PC-3 (cell line): ENCODE measurements at regions not wholly inside any gene's neighbourhood (a gene's known extent, or its start where the extent isn't known, plus 50 kb on each side); places are given as distances from the start of the nearest gene placed in this dataset.

Experiments
- ATAC-seq: fragments of 200-7000 bp; cut with Tn5 transposase; 2 replicates; pipeline ENCODE4 v1.9.1; 2020; ENCODE audit warnings: mild to moderate bottlenecking, moderate library complexity
- BruUV-seq: library from RNA; stranded (reverse); fragments of 400-500 nt; replicated peaks from 2 replicates; lab custom pipeline; 2021; lab: Mats Ljungman, UMichigan
- CTCF ChIA-PET: fragments of 300-600 bp; sonication (Branson Sonifier 250); formaldehyde crosslinking; loops from one replicate; lab custom pipeline; 2022; ENCODE audit warnings: antibody characterized with exemption; lab: Charles Lee
- POLR2A ChIA-PET: fragments of 300-600 bp; sonication (Branson Sonifier 250); formaldehyde crosslinking; loops from one replicate; lab custom pipeline; 2022; ENCODE audit warnings: antibody characterized with exemption; ENCODE audit not compliant: unreplicated experiment; lab: Charles Lee
- DNase-seq: peaks from one replicate; pipeline ENCODE4 v3.0.0-alpha.2; 2015
- H2AFZ ChIP-seq: fragments of 300-600 bp; sonication (generic); 2 replicates; pipeline ENCODE4 v1.6.0; 2016; ENCODE audit warnings: antibody characterized with exemption, low read length
- H3F3A ChIP-seq: fragments of 300-600 bp; sonication (generic); one replicate; pipeline ENCODE4 v1.6.0; 2017; ENCODE audit warnings: antibody characterized with exemption, low read length, control low read depth, mild to moderate bottlenecking; ENCODE audit not compliant: unreplicated experiment
- H3K27ac ChIP-seq: fragments of 300-600 bp; sonication (generic); 2 replicates; pipeline ENCODE4 v1.5.1; 2016; ENCODE audit warnings: mild to moderate bottlenecking, low read length
- H3K27me3 ChIP-seq: fragments of 300-600 bp; sonication (generic); 2 replicates; pipeline ENCODE4 v1.6.1; 2016; ENCODE audit warnings: low read length, mixed read lengths
- H3K36me3 ChIP-seq: fragments of 300-600 bp; sonication (generic); 2 replicates; pipeline ENCODE4 v1.6.1; 2016; ENCODE audit warnings: low read depth, mixed run types, low read length, mixed read lengths
- H3K4me1 ChIP-seq: fragments of 300-600 bp; sonication (generic); 2 replicates; pipeline ENCODE4 v1.5.1; 2016; ENCODE audit warnings: low read length; ENCODE audit not compliant: insufficient read depth
- H3K4me2 ChIP-seq: fragments of 300-600 bp; sonication (generic); 2 replicates; pipeline ENCODE4 v1.6.0; 2016; ENCODE audit warnings: low read length
- H3K4me3 ChIP-seq: fragments of 300-600 bp; sonication (generic); 2 replicates; pipeline ENCODE4 v1.5.1; 2016; ENCODE audit warnings: mild to moderate bottlenecking, low read length, mixed read lengths
- H3K79me2 ChIP-seq: fragments of 300-600 bp; sonication (generic); 2 replicates; pipeline ENCODE4 v1.6.1; 2017; ENCODE audit warnings: low read length, mixed read lengths
- H3K9ac ChIP-seq: fragments of 300-600 bp; sonication (generic); 2 replicates; pipeline ENCODE4 v1.6.0; 2016; ENCODE audit warnings: mild to moderate bottlenecking, low read length
- H3K9me2 ChIP-seq: fragments of 300-600 bp; sonication (generic); replicated peaks from 2 replicates; pipeline ENCODE4 v1.6.1; 2016; ENCODE audit warnings: mixed run types, low read length, mixed read lengths
- H3K9me3 ChIP-seq: fragments of 300-600 bp; sonication (generic); 2 replicates; pipeline ENCODE4 v1.6.1; 2016; ENCODE audit warnings: low read length, mixed read lengths
- H4K20me1 ChIP-seq: fragments of 300-600 bp; sonication (generic); 2 replicates; pipeline ENCODE4 v1.6.1; 2016; ENCODE audit warnings: low read length, mixed read lengths
- EZH2 ChIP-seq: fragments of 300-600 bp; sonication (generic); IDR thresholded peaks from one replicate; pipeline ENCODE4 v1.6.1; 2017; ENCODE audit warnings: antibody characterized with exemption, mild to moderate bottlenecking, low read length; ENCODE audit not compliant: unreplicated experiment
- EZH2phosphoT487 ChIP-seq: fragments of 300-600 bp; sonication (generic); IDR thresholded peaks from 2 replicates; pipeline ENCODE4 v1.6.1; 2018; ENCODE audit warnings: mild to moderate bottlenecking, antibody characterized with exemption, low read length, borderline replicate concordance
- intact Hi-C: fragments of 100-400 bp; cut with micrococcal nuclease; formaldehyde crosslinking; loops from 2 replicates; pipeline ENCODE4 v1.9.0; 2023
- TF ChIP-seq, protein P1 (sequence below): fragments of 300-600 bp; sonication (generic); conservative IDR thresholded peaks from 2 replicates; pipeline ENCODE4 v1.5.1; 2017; ENCODE audit warnings: antibody characterized with exemption, low read depth, mild to moderate bottlenecking, low read length

DNA sequence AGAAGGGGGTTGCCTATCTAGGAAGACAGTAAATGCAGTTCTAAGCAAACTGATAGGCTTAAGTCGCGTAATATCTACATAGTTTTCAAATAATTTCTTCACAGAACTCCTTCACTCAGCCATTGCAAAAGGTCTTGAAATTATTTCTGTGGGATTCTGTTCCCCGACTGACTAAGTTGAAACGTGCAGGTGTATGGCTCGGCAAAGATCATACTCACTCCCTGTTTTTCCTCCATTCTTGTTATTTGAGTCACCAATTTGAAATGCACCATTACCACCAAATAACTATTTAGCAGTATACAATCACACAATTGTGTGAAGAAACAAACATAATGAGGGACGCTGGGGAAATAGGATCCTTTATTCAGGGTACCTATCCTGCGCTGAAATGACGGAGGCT, 771.1 kb downstream of the GATA3 start:
- no peaks in the 10 kb centered on the region for H3K9me3 ChIP-seq
- H3F3A ChIP-seq, result no peaks in the 10 kb centered on the region
- ATAC-seq (no peak), DNase-seq (peak; percentile 4)
- H3K9me2 ChIP-seq, result no peaks in the 10 kb centered on the region
- intact Hi-C loops, result no loop called here
- TF ChIP-seq, protein P1, sequence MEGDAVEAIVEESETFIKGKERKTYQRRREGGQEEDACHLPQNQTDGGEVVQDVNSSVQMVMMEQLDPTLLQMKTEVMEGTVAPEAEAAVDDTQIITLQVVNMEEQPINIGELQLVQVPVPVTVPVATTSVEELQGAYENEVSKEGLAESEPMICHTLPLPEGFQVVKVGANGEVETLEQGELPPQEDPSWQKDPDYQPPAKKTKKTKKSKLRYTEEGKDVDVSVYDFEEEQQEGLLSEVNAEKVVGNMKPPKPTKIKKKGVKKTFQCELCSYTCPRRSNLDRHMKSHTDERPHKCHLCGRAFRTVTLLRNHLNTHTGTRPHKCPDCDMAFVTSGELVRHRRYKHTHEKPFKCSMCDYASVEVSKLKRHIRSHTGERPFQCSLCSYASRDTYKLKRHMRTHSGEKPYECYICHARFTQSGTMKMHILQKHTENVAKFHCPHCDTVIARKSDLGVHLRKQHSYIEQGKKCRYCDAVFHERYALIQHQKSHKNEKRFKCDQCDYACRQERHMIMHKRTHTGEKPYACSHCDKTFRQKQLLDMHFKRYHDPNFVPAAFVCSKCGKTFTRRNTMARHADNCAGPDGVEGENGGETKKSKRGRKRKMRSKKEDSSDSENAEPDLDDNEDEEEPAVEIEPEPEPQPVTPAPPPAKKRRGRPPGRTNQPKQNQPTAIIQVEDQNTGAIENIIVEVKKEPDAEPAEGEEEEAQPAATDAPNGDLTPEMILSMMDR, result no peak
- TF ChIP-seq EZH2 (no peak), EZH2phosphoT487 (no peak)
- H3K4me3 ChIP-seq, result no peak overlapping the region
- H3K36me3 ChIP-seq, result no peaks in the 10 kb centered on the region
- no peak overlapping the region for H3K9ac ChIP-seq
- H3K27me3 ChIP-seq, result no peaks in the 10 kb centered on the region; the same call in 1 of the 2 replicates
- no peaks in the 10 kb centered on the region for H3K79me2 ChIP-seq
- no peak overlapping the region for H3K27ac ChIP-seq
- BruUV-seq, result no TSS peak
- H3K4me1 ChIP-seq, result peaks cover 3% of the 10 kb centered on the region; the same call in 1 of the 2 replicates
- ChIA-PET POLR2A (no interaction called here), CTCF (no interaction called here)
- no peak overlapping the region for H3K4me2 ChIP-seq
- no peak overlapping the region for H2AFZ ChIP-seq
- H4K20me1 ChIP-seq, result no peaks in the 10 kb centered on the region

DNA sequence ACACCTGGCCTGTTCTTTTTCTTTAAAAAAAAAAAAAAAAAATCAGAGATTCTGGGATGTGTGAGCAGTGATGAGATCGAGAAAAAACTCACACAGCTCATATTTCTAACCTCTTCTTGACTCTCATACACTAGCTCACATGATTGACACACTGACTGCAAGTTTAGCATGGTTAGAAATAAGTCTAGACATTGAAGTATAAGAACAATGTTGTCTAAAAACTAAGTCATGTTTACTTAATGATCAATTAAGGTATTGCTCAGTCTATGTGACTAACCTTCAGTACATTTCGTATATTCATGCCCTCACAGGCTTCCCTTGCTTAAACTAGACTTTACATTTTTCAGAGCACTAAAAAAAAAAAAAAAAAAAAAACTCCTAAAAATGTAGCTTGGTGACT, 775.1 kb downstream of the GATA3 start:
- Histone ChIP-seq H3K4me3 (no peak overlapping the region), H3K36me3 (no peaks in the 10 kb centered on the region), H3F3A (no peaks in the 10 kb centered on the region), H3K79me2 (no peaks in the 10 kb centered on the region), H3K27ac (no peak overlapping the region), H3K9me3 (no peaks in the 10 kb centered on the region), H3K4me2 (no peak overlapping the region), H4K20me1 (no peaks in the 10 kb centered on the region), H2AFZ (no peak overlapping the region), H3K9me2 (no peaks in the 10 kb centered on the region), H3K4me1 (peaks cover 3% of the 10 kb centered on the region; the same call in 1 of the 2 replicates), H3K9ac (no peak overlapping the region), H3K27me3 (no peaks in the 10 kb centered on the region; the same call in 1 of the 2 replicates)
- BruUV-seq, result no TSS peak
- CTCF ChIA-PET, result no interaction called here
- POLR2A ChIA-PET, result no interaction called here
- TF ChIP-seq EZH2, result no peak
- TF ChIP-seq EZH2phosphoT487, result no peak
- TF ChIP-seq, protein P1, result no peak
- peak; percentile 24; the same call in 1 of the 2 replicates for ATAC-seq
- peak; percentile 50 for DNase-seq
- intact Hi-C loops, result no loop called here

DNA sequence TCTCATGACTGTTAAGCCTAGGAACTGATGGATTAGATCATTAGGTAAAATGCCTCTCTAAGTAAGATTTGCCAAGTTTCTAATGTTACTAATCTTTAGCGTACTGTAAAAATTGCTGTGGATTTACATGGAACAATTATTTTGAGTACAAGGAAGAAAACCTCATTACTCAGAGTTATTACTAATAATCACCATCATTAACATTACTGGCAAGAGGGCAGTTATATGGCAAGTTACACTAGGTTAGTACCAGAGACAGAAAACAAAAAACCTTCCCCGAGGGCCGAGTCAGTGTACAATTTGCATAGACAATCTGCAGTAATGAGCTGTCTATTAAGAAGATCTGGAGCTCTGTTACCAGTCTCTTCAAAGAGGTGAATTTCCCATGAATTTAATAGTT, 775.6 kb downstream of the GATA3 start:
- POLR2A ChIA-PET, result interaction anchor here (0.6 kb wide), 1 partner anchor 19 kb away, joined by 3 read pairs; no protein-coding TSS in a partner anchor
- DNase-seq (no peak), ATAC-seq (no peak)
- no peaks in the 10 kb centered on the region for H4K20me1 ChIP-seq
- H3K79me2 ChIP-seq, result no peaks in the 10 kb centered on the region
- no peaks in the 10 kb centered on the region for H3K27me3 ChIP-seq
- intact Hi-C loops, result no loop called here
- no peak overlapping the region for H2AFZ ChIP-seq
- TF ChIP-seq, protein P1, result no peak
- TF ChIP-seq EZH2phosphoT487 (no peak), EZH2 (no peak)
- peaks cover 3% of the 10 kb centered on the region; the same call in 1 of the 2 replicates for H3K4me1 ChIP-seq
- H3K36me3 ChIP-seq, result no peaks in the 10 kb centered on the region
- H3K9me3 ChIP-seq, result no peaks in the 10 kb centered on the region
- no peak overlapping the region for H3K27ac ChIP-seq
- no peaks in the 10 kb centered on the region for H3K9me2 ChIP-seq
- H3K4me2 ChIP-seq, result no peak overlapping the region
- BruUV-seq, result no TSS peak
- CTCF ChIA-PET, result no interaction called here
- H3K4me3 ChIP-seq, result no peak overlapping the region
- H3F3A ChIP-seq, result no peaks in the 10 kb centered on the region
- no peak overlapping the region for H3K9ac ChIP-seq
